NCI-H1436 (cell line): ENCODE measurements at regions not wholly inside any gene's neighbourhood (a gene's known extent, or its start where the extent isn't known, plus 50 kb on each side); places are given as distances from the start of the nearest gene placed in this dataset.
"Not testable (repeated sequence)": the region's sequence is repeated elsewhere in the genome, so short reads cannot be mapped to it uniquely, and the experiment has no call there.

Experiments used
- DNase-seq: peaks from one replicate; lab custom pipeline; 2025; lab: John Stamatoyannopoulos, UW

DNA sequence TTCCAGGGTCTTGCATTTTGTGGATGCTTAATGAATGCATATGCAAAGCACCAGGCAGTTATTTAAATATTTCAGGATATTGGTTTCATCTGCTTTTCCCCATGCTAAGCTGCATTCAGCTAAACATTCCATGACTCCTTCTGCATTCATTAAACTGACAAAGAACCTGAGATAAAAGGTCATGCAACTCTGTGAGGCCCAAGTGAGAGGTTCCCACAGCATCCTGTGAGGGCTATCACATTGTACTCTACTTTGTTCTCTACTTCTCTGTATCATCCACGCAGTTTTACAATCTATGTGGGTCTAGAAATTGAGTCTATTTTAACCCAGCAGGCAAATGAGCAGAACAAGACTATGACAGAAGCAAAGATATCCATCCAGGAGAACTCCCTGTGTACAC lies 86.4 kb upstream of the PRSS16 start:
- DNase-seq = no peak

DNA sequence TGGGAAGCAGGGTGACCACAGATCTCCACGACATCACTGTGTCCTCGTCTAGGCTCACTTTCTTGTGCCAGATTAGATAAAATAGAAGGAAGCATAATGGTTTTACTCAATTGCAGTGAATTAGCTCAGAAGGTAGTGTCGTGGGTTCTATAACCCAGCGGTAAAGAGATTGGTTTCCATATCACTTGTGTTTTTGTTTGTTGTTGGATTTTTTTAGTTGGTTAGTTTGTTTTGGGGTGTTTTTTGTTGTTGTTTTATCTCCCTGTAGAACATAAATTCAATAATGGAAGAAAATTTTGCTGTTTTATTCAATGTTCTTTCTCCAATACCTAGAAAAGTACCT lies 85.9 kb upstream of the PRSS16 start:
- DNase-seq = no peak

DNA sequence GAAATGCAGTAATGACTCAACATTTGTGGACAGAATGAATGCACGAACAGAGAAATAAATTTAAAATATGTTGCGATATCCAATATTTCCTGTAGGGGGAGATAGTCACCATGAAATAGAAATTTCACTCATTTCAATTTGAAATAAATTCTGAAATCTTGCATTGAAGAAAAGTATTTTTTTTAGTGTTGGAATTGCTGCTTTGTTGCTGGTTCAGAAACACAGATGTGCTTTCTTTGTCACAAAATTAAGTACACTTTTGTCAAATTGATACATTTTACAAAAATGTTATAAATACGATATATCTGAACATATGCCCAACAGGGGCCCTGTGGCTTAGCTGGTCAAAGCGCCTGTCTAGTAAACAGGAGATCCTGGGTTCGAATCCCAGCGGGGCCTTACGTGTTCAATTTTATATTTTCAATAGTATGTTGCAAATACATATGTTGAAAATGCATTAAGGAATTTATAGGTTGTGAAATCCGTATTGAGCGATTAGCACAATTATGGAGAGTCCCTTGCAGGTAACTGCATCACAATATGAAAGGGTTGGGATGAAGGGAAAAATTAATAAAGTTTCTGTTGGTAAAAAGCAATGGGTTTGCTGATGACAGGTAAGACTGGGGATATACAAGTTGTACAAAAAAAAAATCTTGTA lies 85.4 kb upstream of the PRSS16 start:
- peak; percentile 52 for DNase-seq

DNA sequence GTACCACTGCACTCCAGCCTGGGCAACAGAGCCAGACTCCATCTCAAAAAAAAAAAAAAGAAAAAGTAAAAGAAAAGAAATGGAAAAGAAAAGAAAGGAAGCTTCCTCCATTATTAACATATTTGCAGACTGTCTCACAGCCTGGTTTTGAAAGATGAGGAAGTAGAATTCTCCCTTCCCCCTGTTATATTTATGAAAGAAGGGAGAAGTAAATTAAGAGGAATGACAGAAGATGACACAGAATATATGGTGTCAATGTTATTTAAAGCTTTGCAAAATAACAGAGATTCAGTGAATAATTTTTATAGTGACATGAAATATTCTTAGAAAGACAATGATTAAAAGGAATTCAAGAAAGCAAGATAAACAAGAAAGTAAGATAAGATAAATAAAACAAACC lies 83.7 kb upstream of the PRSS16 start:
- DNase-seq = no peak

DNA sequence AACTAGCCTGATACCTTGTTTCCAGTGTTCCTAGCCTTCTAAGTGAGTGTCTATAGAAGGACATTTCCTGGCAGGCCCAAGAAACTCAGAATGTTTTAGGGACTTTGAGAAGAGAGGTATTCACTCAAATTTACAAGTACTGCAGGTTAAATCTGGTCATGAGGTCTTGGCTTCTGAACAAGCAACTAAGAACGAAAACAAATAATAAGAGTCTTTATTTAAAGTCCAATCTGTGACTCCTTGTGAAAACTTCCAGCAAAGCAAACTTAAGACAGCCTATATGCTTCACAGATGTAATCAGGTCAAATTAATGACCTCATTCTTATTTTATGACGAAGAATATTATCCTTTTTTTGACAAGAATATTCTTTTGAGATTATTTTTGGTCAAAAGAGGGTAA lies 79.4 kb upstream of the PRSS16 start:
- DNase-seq = no peak

DNA sequence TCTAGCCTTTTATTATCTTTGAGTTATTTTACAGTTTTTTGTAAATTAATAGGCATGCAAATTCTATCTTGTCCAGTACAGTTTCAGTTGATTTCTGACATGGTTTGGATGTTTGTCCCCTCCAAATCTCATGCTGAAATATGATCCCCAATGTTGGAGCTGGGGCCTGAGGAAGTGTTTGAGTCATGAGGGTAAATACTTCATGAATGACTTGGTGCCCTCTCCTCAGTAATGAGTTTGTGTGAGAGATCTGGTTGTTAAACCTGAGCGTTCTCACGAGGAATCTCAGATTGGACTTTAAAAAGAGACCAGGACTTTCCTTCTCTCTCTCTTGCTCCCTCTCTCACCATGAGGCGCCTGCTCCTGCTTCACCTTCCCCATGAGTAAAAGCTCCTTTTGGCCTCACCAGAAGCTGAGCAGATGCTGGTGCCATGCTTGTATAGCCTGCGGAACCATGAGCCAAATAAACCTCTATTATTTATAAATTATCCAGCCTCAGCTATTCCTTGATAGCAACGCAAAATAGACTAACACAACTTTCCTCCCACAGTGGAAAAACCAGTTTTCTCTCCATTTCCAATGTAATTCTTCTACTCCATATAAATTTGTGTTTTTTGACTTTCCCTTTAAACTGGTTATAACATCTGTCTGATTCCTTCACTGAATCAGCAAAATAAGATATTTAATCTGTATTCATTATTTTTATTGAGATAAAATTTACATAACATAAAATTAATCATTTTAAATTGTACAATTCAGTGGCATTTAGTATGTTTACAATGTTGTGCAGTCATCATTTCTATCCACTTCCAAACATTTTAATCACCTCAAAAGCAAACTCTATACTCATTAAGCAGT lies 78.7 kb upstream of the PRSS16 start:
- DNase-seq = no peak

DNA sequence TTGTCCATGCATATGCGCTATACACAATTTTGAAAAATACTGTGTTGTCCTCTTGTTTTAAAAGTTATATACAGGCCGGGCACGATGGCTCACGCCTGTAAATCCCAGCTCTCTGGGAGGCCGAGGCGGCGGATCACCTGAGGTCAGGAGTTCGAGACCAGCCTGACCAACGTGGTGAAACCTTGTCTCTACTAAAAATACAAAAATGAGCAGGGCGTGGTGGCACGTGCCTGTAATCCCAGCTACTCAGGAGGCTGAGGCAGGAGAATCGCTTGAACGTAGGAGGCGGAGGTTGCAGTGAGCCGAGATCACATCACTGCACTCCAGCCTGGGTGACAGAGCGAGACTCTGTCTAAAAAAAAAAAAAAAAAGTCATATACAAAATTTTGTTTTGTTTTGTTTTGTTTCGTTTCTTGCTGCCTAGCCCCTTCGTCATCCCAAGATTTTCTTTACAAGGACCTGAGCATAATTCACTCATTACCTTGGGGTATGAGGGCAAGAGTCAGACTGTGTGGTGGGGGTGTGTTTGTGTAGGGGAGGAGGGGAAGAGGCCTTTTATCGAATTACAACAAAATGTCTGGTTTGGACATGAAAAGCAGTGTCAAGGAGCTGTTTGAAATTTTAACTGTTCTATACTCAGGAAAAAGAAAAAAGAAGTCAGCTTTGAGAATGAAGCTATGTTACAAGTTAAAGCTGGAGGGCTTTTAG lies 74.8 kb upstream of the PRSS16 start:
- DNase-seq = not testable (repeated sequence)

DNA sequence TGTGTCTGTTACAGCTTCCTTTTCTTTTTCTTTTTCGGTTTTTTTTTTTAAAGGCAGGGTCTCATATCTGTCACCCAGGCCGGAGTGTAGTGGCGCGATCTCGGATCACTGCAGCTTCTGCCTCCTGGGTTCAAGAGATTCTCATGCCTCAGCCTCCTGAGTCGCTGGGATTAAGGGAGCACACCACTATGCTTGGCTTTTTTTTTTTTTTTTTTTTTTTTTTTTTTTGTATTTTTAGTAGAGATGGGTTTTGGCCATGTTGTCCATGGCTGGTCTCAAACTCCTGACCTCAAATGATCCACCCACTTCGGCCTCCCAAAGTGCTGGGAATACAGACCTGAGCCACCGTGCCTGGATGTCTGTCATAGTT lies 74.3 kb upstream of the PRSS16 start:
- DNase-seq = not testable (repeated sequence)

DNA sequence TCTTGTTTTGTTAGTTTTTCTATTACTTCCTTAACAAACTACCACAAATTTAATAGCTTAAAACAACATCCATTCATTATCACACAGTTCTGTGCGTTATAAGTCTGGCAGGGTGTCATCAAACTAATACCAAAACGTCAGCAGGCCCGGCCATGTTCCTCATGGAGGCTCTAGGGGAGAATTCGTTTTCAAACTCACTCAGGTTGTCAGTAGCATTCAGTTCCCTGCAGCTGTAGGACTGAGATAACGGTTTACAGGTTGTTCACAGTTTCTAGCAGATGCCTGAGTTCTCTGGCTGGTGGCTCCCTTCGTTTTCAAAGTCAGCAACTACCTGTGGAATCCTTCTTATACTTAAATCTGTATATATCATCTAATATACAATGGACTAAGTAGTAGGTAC lies 72.5 kb upstream of the PRSS16 start:
- no peak for DNase-seq

DNA sequence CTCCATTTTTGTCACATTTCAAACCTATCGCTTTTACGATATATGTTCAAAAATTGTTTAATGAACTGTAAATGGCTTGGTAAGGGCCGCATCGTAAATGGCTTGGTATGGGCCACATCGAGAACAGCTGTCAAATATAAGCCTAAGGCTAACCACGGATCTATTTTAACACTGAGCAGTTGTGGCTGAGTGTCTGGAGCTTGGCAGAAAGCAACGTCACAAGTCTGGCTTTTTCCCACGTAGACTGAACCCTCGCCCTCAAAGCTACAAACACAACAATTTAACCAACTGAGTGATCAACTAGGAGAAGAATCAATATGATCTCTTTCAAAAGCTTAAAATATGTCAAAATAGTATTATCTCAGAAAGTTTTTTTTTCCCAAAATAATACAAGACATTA lies 71.4 kb upstream of the PRSS16 start:
- DNase-seq = no peak

DNA sequence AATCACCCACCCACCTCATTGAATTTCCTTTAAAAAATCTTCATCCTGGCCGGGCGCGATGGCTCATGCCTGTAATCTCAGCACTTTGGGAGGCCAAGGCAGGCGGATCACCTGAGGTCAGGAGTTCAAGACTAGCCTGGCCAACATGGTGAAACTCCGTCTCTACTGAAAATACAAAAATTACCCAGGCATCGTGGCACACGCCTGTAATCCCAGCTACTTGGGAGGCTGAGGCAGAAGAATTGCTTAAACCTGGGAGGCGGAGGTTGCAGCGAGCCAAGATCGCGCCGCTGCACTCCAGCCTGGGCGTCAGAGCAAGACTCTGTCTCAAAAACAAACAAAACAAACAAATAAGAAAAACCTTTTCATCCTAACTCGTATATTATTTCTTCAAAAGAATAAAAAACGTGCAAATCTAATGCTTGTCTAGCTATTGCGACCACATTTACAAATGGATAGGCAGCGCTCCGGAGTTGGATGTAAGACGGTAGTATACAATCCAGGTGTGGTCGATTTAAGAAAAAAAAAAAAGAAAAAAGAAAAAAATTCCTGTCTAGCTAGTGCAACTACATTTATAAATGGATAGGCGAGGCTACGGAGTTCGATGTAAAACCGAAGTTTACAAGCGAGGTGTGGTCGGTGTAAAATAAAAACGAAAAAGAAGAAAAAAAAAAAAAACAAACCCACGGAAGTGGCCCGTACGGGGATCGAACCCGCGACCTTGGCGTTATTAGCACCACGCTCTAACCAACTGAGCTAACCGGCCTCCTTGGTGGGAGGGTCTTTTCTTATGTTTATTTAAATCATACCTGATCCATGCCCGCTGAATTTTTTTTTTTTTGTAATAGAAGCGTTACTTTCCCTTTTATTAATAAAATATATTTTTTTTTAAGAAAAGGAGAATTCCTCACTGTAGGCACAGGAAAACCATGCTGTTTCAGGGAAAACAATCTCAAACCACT lies 70.7 kb upstream of the PRSS16 start:
- peak; percentile 31 for DNase-seq

DNA sequence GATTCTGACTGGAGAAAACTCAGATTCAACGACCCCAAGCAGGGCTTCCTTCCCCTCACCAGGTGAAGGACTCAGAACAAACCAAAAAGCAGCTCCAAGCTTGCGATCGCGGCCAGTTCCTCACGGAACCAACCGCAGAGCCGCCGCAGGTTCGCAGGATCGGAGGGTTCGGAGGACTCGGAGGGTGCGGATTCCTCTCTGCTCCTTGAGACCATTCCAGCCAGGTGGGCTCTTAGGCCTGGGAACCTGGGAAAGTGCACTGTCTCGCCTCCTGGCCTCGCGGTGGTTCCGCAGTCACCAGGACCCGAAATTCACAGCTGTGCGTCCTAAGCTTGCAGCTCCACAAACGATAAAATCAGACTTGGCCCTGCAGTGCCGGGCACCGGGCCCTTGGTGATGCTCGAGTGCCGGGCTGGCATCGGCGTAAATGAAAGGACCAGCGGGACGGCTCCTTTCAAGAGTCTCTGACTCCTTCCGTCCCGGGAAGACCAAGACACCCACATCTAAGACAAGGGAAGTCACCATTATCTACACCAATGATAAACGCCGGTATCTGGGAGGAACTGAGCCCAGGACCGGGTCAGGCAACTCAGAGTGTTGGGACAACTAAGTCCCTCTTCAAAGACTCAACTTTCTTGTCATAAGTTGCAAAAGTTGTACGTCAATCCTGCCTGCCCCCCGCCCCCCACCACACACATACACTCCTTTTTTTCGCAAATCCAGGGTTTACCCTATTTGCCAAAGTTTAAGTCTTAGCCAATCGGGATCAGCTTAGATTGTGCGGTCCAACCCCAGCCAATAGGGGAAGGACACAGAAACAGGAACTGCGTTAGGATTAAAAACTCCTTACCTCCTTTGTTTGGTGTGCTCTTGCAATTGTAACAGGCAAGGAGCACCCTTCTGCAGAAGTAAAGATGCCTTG lies 69.8 kb upstream of the PRSS16 start:
- peak; percentile 29 for DNase-seq

DNA sequence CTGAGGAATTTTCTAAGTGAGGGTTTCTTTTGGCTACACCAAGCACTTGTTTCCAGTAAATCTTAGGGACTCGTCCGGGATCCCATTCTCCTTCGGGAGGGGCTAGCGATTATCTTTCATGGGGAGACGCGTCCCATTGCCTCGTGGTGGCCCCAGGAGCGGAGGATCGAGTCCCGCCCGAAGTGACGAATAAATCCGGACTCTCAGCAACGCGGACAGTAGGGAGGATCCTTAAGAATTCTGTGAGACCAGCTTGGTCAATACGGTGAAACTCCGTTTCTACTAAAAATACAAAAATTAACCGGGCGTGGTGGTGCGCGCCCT lies 69.1 kb upstream of the PRSS16 start:
- DNase-seq = no peak

DNA sequence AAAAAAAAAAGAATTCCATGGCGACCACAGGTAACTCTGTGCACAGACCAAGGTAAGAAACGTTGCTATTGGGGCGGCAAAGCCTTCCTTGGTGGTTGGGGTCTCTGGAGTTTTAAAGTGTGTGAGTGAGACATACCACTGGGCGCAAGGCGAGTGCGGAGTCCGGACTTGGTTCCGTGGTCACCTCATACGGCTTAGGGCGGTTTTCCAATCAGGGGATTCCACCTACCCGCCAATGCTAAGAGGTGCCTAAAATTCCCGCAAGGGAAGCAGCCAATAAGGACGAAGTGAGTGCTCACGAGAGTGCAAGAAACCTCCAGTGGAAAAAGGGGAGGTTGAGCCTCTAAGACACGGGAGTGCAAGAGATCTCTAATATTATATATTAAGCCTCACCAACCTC lies 68.6 kb upstream of the PRSS16 start:
- DNase-seq = no peak

DNA sequence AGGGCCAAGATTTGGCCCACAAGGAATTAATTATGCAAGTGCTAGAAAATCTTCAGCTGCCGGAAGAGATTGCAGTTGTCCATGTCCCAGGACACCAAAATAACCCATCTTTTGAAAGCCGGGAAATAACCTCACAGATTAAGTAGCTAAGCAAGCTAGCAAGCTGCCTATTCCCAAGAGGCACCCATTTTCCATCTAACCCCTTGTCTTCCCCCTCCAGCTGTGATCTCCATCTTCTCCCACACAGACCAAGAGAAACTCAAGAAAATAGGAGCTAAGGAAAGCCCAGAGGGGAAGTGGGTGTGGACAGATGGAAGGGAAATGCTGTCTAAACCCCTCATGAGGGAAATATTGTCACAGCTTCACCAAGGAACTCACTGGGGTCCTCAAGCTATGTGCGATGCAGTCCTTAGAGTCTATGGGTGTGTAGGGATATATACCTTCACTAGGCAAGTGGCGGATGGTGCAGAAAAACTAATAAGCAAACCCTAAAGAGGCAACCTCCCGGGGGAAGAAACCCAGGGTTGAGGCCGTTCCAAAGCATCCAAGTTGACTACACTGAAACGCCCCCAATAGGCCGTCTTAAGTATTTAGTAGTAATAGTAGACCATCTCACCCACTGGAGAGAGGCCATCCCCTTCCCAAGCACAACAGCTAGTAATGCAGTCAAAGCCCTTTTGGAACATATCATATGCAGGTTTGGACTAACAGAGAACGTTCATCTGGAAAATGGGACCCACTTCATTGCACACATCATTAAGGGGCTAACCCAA lies 64.3 kb upstream of the PRSS16 start:
- DNase-seq = no peak

DNA sequence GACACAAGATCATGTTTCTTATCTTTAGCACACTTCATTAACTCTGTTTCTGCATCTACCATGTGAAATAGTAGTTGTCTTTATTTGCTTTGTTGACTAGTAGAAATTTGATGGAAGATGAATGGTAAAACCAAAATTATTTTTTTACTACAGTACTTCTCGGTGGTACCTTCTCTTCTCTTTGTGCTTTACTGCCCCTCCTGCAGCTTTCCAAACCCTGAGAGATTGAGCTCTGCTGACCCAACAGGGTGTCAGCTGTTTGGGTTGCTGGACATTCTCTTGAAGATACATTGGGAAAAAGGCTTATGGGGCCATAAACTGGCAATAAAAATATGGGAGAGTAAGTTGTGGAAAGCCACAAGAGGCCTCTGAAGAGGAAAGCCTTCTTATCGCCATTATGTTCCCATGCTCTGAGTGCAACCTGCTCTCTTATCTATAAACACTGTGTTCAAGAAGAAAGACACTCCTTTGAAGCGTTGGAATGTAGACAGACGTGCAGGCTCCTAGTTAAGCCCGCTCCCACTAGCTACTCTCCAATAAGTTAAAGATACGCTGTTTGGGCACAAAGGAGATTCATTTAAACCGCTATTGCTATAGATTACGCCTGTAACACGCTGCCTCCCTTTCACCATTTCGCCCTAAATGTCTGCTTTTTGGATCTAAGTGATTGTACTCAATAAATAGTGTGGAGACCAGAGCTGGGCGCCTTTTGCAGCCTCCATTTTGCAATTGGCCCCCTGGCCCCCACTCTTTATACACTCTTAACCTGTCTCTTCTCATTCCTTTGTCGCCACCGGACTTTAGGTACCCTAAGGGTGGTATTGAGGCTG lies 60.1 kb upstream of the PRSS16 start:
- no peak for DNase-seq

DNA sequence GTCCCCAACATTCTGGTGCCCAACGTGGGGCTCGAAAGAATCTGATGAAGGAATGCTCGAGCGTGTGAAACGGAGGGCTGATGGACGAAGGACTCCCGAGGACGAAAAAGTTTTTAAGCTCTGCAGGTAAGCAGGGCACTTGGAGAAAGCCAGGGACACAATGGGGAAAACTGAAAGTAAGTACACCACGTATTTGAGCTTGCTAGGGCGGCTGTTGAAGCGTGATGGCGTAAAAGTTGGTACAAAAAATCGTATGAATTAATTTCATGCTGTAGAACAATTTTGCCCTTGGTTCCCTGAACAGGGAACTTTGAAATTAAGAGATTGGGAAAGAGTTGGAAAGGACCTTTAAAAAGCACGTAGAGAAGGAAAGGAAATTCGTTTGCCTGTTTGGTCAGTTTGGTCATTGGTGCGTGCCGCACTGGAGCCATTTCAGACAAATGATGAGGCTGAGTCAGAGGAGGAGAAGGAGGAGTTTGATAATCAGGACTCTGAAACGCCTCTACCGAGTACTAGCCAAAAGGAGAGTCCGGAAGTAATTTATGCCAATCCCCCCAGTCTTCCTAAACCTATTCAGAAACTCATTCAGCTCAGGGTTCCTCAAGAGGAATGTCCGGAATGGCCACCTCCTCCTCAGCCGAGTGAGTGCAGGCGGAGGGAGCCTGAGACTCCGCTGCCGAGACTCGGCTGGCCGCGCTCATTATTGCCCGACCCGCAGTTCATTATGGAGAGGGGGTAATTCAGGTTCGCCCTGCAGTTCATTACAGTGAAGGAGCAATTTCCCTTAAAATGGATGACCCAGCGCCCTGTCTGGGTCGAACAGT lies 59.2 kb upstream of the PRSS16 start:
- no peak for DNase-seq

DNA sequence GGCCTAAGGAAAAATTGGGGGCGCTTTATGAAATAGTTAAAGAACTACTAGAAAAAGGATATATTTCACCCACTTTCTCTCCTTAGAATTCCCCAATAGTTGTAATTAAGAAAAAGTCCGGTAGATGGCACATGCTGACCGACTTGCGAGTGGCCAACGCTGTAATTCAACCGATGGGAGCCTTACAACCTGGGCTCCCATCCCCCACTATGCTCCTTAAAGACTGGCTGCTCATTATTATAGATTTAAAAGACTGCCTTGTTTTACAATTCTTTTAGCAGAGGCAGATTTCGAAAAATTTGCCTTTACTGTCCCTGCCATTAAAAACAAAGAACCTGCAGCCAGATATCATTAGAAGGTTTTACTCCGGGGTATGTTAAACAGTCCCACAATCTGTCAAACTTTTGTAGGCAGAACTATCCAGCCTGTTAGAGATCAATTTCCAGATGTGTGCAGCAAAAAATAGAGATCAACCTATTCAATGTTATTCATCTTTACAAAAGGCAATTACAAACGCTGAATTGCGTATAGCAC lies 58.5 kb upstream of the PRSS16 start:
- DNase-seq = peak; percentile 60
